NCI-H524 treated with DMSO at 0.1 percent for 48 hours (cell line): ENCODE measurements at regions not wholly inside any gene's neighbourhood (a gene's known extent, or its start where the extent isn't known, plus 50 kb on each side); places are given as distances from the start of the nearest gene placed in this dataset.

Source experiments
- DNase-seq: peaks from one replicate; lab custom pipeline; 2025; lab: John Stamatoyannopoulos, UW

- no peak for DNase-seq
These were observed 114.0 kb upstream of the TMEM132D start for GRCh38 chr12:130017591-130018449.

DNA sequence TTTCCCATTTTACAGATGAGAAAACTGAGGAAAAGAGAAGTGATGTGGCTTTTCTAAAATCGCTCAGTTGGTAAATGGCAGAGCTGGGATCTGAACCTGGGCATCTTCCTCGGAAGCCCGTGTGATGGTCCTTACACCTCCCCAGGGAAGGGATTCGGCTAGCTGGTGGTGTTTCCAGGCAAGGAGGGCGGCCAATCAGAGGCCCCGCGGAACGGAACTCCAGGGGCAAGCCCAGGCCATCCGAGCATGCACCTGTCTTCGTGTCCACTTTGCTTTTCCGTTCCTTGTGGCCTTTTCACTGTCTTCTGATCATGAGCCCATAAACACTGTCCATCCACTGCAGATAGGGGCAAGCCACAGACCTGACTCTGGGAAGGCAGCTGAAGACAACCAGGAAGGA is 114.8 kb upstream of the TMEM132D start:
- no peak for DNase-seq

- DNase-seq = no peak
These were observed 122.9 kb upstream of the TMEM132D start for GRCh38 chr12:130026608-130027176.

DNA sequence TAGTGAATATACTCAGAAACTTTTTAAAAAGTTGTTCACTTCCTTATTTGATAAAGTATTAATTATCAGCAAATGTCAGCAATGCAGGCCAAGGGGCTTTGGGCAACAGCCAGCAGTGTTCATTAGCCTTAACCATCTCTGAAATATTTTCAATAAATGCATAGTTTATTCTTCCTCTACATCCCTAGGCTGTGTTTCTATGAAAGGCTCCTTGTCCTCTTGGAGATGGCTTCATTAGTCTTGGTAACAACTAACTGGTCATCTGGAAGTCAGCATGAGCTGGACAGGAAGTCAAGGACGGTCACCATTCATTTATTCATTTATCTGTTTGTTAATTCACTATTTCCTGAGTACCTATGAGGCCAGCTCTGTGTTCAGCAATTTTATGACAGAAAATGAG is 124.0 kb upstream of the TMEM132D start:
- no peak for DNase-seq

DNA sequence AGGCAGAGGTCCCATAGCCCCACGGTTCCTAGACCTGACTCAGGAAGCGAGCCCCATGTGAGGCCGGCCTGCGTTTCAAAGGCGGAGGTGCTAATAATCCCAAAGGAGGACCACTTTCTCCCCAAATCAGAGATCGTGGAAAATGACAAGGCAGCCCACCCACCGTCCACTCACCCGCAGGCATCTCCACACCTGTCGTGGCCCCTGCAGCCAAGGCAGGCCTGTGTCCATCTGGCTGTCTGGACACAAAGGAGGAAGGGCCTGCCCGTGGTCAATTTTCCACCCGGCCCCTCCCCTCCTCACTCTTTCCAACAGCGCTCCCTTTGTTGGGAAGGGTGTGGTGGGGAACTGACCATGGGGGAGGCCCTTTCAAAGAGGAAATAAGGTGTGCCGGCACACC is 125.3 kb upstream of the TMEM132D start:
- DNase-seq = no peak

- no peak for DNase-seq
These were observed 127.2 kb upstream of the TMEM132D start for GRCh38 chr12:130031041-130031440.

DNA sequence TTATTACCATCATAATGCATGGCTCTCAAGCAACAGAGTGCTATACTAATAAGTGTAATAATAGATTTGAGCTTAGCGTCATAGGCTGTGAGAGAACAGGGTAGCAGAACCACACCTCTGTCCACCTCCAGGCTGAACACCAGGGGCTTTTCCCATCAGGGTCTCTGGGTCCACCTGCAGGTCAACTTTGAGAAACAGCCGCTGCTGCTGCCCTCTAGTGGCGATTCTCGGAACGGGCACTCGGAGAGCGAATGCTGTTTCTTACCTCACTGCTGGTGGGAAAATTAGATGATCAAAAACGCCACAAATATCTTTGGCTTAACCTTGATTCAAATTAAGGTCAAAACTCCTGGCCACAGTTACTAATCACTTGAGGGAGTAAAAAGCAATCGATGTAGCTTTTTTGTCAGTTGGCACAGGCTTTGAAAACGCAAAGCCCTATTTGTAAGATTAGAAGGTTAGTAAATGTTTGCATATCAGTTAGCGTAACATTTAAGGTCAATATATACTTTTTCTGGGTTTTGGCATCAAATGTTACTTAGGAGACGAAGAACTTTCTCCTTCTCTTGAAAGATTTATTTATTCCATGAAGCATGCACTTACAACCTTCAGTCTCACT is 127.9 kb upstream of the TMEM132D start:
- DNase-seq = no peak

DNA sequence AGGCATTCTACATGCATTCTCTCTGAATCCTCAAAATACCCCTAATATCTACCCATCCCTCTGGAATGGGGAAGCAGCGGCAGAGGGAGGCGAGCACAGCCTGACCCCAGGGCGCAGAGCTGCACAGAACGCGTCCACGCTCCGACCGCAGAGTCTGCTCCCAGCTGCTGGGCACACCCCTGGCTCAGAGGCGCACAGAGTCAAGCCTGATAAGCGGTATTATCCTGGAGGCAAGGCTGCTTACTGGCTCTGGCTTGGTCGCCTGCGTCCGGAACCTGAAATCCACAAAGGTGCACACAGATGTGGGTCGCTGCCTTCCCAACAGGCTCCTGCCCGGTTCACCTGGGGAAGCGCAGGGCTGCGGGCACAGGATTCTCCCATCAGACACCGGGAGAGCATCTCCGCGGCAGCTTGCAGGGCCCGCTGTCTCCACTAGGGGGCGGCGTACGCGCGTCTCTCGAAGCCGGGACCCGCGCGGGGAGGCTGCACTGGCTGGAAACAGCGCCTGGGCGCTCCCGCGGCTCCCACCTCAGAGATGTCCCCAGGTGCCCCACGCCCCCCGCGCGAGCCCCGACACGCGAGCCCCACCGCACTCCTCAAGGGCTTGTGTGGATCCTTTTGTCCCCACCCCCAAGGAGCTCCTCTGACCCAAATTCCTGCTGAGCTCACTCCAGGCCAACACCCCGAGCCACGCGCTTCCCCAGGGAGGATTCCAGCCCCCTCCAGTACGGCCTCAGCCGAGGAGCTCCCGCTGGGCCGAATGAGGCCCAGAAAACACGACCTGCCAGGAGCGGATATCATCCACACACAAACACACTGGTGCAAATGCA is 120.1 kb upstream of the FZD10 start:
- DNase-seq = no peak

GRCh38 chr12:130043685-130044406 is 118.4 kb upstream of the FZD10 start:
- DNase-seq = no peak

- peak; percentile 55 for DNase-seq
These were observed 117.2 kb upstream of the FZD10 start for GRCh38 chr12:130044991-130045621.

DNA sequence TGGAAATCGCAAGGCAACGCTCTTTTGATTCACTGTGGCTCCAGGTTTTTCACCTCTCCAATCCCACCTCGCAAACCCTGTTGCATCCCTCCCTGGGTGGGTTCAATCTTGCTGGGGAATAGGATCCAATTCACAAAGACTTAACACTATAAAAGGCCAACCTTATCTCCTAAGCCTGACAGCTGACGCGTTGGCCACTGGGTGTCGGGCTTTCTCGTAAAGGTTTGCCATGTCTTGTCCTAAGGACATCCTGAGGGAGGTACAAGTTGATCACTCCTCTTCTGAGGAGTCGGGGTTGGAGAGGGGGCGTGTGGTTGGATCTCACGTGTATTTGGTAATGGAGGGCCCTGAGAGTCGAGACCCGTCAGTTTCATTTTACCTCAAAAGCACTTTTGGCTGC is 112.6 kb upstream of the FZD10 start:
- DNase-seq = no peak

DNA sequence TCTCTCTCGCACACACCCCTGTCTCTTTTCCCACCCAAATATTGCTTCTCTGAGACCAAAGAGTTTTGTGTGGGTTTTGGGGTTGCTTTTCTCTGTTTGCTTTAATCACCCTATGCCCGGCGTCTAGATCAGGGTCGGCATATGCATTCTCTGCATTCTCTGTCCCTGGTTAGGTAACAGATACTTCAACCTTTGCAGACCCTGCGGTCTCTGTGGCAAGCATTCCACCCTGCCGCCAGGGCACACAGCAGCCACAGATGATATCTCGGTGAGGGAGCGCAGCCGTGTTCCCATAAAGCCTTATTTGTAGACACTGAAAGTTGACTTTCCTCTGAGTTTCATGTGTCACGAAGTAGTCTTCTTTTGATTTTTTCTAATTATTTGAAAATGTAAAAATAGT is 110.4 kb upstream of the FZD10 start:
- no peak for DNase-seq

DNA sequence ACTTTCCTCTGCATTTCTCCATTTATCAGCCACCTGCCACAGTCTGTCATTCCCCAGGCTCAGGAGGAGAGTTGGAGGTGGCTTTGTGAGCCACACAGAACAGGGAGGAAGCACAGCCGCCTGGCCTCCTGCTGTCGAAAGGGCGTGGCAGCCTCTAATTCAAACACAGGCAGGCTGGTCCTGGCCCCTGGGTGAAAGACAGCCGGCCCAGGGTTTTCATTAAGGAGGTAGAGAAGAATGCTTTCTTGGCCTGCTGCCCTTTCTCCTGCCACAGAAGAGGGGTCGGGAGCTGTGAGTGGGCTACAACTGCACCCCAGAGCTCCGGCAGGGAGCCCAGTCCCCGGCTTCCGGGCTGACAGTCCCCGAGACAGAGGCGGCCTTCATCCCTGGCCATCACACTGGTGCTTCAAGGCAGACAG is 108.6 kb upstream of the FZD10 start:
- DNase-seq = peak; percentile 36

GRCh38 chr12:130054803-130055202 is 107.5 kb upstream of the FZD10 start:
- no peak for DNase-seq

GRCh38 chr12:130058926-130059472 is 103.3 kb upstream of the FZD10 start:
- DNase-seq = no peak

- no peak for DNase-seq
These were observed 98.4 kb upstream of the FZD10 start for GRCh38 chr12:130063866-130064265.

DNA sequence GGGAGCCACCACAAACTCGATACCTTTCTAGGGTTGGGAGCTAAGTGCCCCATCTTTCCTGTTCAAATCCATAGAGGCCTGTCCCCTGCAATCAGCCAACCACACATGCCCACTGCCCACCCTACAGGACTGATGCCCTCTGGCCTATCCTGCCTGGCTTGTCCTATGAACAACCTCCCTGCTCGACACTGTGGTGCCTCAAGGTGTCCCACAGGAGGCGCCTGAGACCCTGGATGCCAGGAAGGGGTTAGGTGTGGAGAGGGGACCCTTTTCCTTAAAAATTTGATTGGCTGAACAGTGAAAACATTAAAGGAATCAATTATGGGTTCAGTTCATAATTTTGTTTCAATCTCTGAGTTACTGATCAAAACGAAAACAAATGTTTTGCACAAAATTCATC is 97.3 kb upstream of the FZD10 start:
- DNase-seq = no peak

DNA sequence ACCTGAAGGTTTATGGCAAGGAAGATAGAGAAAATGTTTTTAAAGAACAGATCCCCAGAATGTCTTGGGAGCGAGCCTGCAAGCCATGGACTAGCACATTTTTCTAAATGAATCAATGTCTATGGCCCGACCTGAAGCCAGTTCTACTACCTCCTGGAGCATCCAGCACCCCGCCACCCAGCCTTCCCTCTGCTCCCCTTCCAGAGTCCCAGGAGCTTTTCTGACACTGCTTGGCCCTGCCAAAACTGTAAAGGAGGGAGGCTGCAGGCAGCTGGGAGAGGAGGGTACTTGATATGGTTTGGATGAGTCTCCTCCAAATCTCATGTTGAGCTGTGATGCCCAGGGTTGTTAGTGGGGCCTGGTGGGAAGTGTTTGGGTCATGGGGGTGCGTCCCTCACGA is 95.5 kb upstream of the FZD10 start:
- no peak for DNase-seq

- DNase-seq = no peak
These were observed 93.5 kb upstream of the FZD10 start for GRCh38 chr12:130068741-130069140.

GRCh38 chr12:130070126-130070611 is 92.1 kb upstream of the FZD10 start:
- DNase-seq = no peak

GRCh38 chr12:130073721-130074120 is 88.5 kb upstream of the FZD10 start:
- no peak for DNase-seq
